ENCODE measurements at regions not wholly inside any gene's neighbourhood (a gene's known extent, or its start where the extent isn't known, plus 50 kb on each side); places are given as distances from the start of the nearest gene placed in this dataset.

DNA sequence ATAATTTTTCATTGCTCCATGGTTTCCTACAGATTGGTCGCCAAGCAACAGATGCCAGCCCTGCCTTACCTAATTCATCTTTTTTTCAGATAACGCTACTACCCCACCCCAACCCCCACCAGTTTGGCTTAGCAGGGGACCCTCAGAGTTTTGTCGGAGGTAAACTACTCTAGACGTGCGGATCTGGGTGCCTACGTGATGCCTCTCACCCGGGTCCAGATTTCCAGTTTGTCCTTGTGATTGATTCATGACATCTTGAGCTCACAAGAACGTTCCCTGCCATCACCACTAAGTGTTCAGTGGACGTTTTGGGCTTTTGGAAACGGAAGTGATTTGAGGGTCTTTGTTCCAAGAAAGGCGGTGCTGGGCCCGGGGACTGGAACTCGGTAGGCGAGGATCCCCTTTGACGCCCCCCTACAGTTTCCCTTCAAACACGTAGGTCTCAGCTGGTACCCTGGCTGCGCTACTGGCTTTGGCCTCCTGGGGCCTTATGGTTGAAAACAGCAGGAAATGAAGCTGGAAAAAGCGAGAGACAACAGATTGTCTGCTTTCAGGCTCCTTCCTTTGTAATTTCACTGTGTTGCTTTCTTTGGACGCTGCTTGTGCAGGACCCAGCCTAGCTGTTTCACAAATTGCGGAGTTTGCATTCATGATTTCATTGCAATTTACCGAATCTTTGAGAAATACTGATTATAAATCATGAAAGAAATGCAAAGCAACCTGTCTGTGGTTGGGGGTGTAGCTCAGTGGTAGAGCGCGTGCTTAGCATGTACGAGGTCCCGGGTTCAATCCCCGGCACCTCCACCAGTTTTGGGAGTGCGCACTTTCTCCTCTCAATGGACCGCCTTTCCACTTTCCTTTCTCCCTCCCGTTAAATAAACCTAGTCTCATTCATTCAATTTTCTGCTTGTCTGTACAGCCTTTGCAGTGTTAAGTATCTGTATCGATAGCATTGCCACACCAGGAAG, 81.0 kb downstream of the GPX5 start:
- no peak for TF ChIP-seq EZH2phosphoT487 (conservative IDR thresholded peaks at IDR 0.05; ENCODE audit: low read length)
- TF ChIP-seq, protein P1, sequence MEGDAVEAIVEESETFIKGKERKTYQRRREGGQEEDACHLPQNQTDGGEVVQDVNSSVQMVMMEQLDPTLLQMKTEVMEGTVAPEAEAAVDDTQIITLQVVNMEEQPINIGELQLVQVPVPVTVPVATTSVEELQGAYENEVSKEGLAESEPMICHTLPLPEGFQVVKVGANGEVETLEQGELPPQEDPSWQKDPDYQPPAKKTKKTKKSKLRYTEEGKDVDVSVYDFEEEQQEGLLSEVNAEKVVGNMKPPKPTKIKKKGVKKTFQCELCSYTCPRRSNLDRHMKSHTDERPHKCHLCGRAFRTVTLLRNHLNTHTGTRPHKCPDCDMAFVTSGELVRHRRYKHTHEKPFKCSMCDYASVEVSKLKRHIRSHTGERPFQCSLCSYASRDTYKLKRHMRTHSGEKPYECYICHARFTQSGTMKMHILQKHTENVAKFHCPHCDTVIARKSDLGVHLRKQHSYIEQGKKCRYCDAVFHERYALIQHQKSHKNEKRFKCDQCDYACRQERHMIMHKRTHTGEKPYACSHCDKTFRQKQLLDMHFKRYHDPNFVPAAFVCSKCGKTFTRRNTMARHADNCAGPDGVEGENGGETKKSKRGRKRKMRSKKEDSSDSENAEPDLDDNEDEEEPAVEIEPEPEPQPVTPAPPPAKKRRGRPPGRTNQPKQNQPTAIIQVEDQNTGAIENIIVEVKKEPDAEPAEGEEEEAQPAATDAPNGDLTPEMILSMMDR (IDR thresholded peaks at IDR 0.05; ENCODE audit: insufficient read depth, low read length, poor library complexity, severe bottlenecking) = no peak
- H3K27me3 ChIP-seq (ENCODE audit: low read length) = 0 out of 2 replicates have a peak, but pooled peaks cover 2% of the 10 kb centered on the region
- H3K36me3 ChIP-seq (ENCODE audit: low read length) = no peaks in the 10 kb centered on the region
- H3K27ac ChIP-seq (ENCODE audit: low read depth, low read length) = no peak overlapping the region
- H3F3A ChIP-seq (ENCODE audit: insufficient read depth) = no peaks in the 10 kb centered on the region
- H3K4me3 ChIP-seq (ENCODE audit: insufficient read depth, low read length, poor library complexity, severe bottlenecking) = no peak overlapping the region
- H3K4me2 ChIP-seq (ENCODE audit: low read depth, low read length, poor library complexity, severe bottlenecking) = no peak overlapping the region
- H3K79me2 ChIP-seq (ENCODE audit: insufficient read depth, low read length) = no peaks in the 10 kb centered on the region
- H3K9me3 ChIP-seq (ENCODE audit: insufficient read depth, low read length) = no peaks in the 10 kb centered on the region
- H3K9ac ChIP-seq (ENCODE audit: low read length) = no peak overlapping the region
- no peak overlapping the region for H2AFZ ChIP-seq (ENCODE audit: low read depth, low read length, severe bottlenecking)
- H3K9me2 ChIP-seq (replicated peaks; ENCODE audit: insufficient read depth, low read length) = no peaks in the 10 kb centered on the region
- no peaks in the 10 kb centered on the region for H4K20me1 ChIP-seq (ENCODE audit: low read depth, low read length)

DNA sequence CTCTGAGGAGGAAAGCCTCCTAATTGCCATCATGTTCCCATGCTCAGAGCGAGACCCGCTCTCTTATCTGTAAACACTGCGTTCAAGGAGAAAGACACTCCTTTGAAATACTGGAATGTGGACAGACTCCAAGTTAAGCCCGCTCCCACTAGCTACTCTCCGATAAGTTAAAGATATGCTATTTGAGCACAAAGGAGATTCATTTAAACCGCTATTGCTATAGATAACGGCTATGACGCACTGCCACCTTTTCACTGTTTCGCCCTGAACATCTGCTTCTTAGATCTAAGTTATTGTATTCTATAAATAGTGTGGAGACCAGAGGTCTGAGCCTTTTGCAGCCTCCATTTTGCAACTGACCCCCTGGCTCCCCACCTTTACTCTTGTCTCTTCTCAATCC, 82.3 kb downstream of the GPX5 start:
- Histone ChIP-seq H3K36me3 (ENCODE audit: low read length) (no peaks in the 10 kb centered on the region), H3K9me2 (replicated peaks; ENCODE audit: insufficient read depth, low read length) (no peaks in the 10 kb centered on the region), H3K4me2 (ENCODE audit: low read depth, low read length, poor library complexity, severe bottlenecking) (no peak overlapping the region), H4K20me1 (ENCODE audit: low read depth, low read length) (no peaks in the 10 kb centered on the region), H2AFZ (ENCODE audit: low read depth, low read length, severe bottlenecking) (no peak overlapping the region), H3K4me3 (ENCODE audit: insufficient read depth, low read length, poor library complexity, severe bottlenecking) (no peak overlapping the region), H3K9me3 (ENCODE audit: insufficient read depth, low read length) (no peaks in the 10 kb centered on the region), H3F3A (ENCODE audit: insufficient read depth) (no peaks in the 10 kb centered on the region), H3K27me3 (ENCODE audit: low read length) (peaks cover 2% of the 10 kb centered on the region; the same call in 1 of the 2 replicates), H3K9ac (ENCODE audit: low read length) (no peak overlapping the region), H3K79me2 (ENCODE audit: insufficient read depth, low read length) (no peaks in the 10 kb centered on the region), H3K27ac (ENCODE audit: low read depth, low read length) (no peak overlapping the region)
- TF ChIP-seq EZH2phosphoT487 (conservative IDR thresholded peaks at IDR 0.05; ENCODE audit: low read length) = no peak
- TF ChIP-seq, protein P1 (IDR thresholded peaks at IDR 0.05; ENCODE audit: insufficient read depth, low read length, poor library complexity, severe bottlenecking) = no peak

DNA sequence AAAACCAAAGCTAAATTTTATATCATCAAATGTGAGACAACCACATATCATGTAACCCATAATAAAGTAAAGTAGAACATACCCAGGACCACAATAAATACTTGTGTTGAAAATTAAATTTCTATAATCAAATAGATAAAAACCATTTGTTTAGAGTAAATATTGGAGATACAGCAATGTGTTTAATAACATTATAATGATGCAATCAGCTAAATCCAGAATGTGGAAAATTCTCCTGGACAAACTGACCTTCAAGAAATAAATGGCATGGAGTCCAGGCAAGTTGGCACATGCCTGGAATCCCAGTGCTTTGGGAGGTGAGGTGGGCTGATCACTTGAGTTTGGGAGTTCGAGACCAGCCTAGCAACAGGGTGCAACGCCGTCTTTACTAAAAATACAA, 84.0 kb downstream of the GPX5 start:
- no peak overlapping the region for H3K4me2 ChIP-seq (ENCODE audit: low read depth, low read length, poor library complexity, severe bottlenecking)
- H3F3A ChIP-seq (ENCODE audit: insufficient read depth) = no peaks in the 10 kb centered on the region
- H3K9me3 ChIP-seq (ENCODE audit: insufficient read depth, low read length) = no peaks in the 10 kb centered on the region
- H3K9me2 ChIP-seq (replicated peaks; ENCODE audit: insufficient read depth, low read length) = no peaks in the 10 kb centered on the region
- H3K27ac ChIP-seq (ENCODE audit: low read depth, low read length) = no peak overlapping the region
- no peaks in the 10 kb centered on the region for H3K36me3 ChIP-seq (ENCODE audit: low read length)
- no peak overlapping the region for H3K4me3 ChIP-seq (ENCODE audit: insufficient read depth, low read length, poor library complexity, severe bottlenecking)
- TF ChIP-seq, protein P1 (IDR thresholded peaks at IDR 0.05; ENCODE audit: insufficient read depth, low read length, poor library complexity, severe bottlenecking) = no peak
- TF ChIP-seq EZH2phosphoT487 (conservative IDR thresholded peaks at IDR 0.05; ENCODE audit: low read length) = no peak
- no peaks in the 10 kb centered on the region for H4K20me1 ChIP-seq (ENCODE audit: low read depth, low read length)
- no peaks in the 10 kb centered on the region; the same call in 1 of the 2 replicates for H3K27me3 ChIP-seq (ENCODE audit: low read length)
- no peak overlapping the region for H3K9ac ChIP-seq (ENCODE audit: low read length)
- no peak overlapping the region for H2AFZ ChIP-seq (ENCODE audit: low read depth, low read length, severe bottlenecking)
- H3K79me2 ChIP-seq (ENCODE audit: insufficient read depth, low read length) = no peaks in the 10 kb centered on the region
